HUES6 (cell line): ENCODE measurements at regions not wholly inside any gene's neighbourhood (a gene's known extent, or its start where the extent isn't known, plus 50 kb on each side); places are given as distances from the start of the nearest gene placed in this dataset.
A peak's percentile ranks its signal among the peaks of the same experiment; 100 is the strongest.

Experiments
- H3K27ac ChIP-seq: 2 replicates; pipeline ENCODE4 v1.7.0; 2013; ENCODE audit warnings: low read depth, mild to moderate bottlenecking, low read length, inconsistent platforms
- H3K27me3 ChIP-seq: 2 replicates; pipeline ENCODE4 v1.6.1; 2013; ENCODE audit warnings: low read length; ENCODE audit not compliant: control insufficient read depth, insufficient read depth
- H3K36me3 ChIP-seq: 2 replicates; pipeline ENCODE4 v1.6.1; 2013; ENCODE audit warnings: low read length; ENCODE audit not compliant: control insufficient read depth, insufficient read depth
- H3K4me1 ChIP-seq: 2 replicates; pipeline ENCODE4 v1.6.1; 2013; ENCODE audit warnings: low read length; ENCODE audit not compliant: control insufficient read depth, insufficient read depth
- H3K4me3 ChIP-seq: 2 replicates; pipeline ENCODE4 v1.5.1; 2013; ENCODE audit warnings: low read depth, low read length
- H3K9ac ChIP-seq: one replicate; pipeline ENCODE4 v1.6.1; 2013; ENCODE audit warnings: mild to moderate bottlenecking, low read length
- H3K9me3 ChIP-seq: 2 replicates; pipeline ENCODE4 v1.6.1; 2013; ENCODE audit warnings: low read depth, low read length; ENCODE audit not compliant: control insufficient read depth, insufficient read depth

DNA sequence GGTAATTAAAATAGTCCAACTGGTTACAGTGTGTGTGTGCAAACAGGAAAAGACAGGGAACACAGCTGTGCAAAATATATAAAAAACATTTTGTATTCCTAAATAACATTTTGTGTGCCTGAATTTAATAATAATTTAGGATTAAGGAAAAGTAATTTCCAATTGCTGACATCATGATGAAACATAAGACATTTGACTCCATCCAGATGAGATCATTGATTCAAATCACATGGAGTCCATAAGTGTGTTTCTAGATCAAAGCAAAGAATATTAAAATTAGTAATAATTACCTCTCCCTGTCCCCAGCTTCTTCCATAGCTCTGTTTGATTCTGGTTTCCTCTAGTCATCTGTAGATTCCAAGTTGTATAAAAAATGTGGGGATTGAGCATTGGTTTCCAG, 64.6 kb upstream of the BTN3A2 start:
- Histone ChIP-seq H3K27ac (no peak overlapping the region), H3K27me3 (no peaks in the 10 kb centered on the region), H3K4me1 (peaks cover 2% of the 10 kb centered on the region; the same call in 1 of the 2 replicates), H3K9me3 (no peaks in the 10 kb centered on the region), H3K9ac (no peak overlapping the region), H3K4me3 (no peak overlapping the region), H3K36me3 (no peaks in the 10 kb centered on the region)

DNA sequence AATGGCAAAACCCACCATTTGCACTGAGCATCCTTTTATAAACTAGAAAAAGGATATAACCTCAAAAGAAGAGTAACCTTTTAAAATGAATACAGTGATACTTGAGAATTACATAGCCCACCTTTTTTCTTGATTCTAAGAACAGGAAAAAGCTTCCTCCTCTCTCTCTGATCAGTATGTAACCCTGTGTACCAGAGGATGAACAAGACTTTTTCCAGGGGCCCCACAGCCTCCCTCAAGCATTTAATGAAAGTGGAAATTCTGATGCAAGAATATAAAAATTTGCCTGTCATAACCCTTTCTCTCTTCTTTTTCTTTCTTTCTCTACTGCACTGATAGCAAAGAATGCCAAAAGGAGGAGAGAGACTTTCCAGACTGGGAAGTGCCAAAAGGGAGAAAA, 64.2 kb upstream of the BTN3A2 start:
- Histone ChIP-seq H3K9ac (no peak overlapping the region), H3K27ac (no peak overlapping the region), H3K36me3 (no peaks in the 10 kb centered on the region), H3K4me3 (no peak overlapping the region), H3K4me1 (peaks cover 2% of the 10 kb centered on the region; the same call in 1 of the 2 replicates), H3K9me3 (no peaks in the 10 kb centered on the region), H3K27me3 (no peaks in the 10 kb centered on the region)

DNA sequence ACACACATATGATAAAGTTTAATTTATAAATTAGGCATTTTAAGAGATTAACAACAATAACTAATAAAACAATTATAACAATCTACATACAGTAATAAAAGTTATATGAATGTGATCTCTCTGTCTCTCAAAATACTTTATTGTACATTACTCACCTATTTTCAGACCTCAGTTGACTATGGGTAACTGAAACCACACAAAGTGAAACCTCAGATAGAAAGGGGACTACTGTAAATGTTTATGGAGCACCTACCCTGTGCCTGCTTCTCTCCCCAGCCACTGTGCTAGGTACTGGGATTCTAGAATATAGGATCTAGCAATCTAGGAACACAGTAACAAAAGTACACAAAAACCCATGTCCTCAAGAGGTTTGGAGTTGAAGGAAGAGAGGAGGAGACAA, 63.4 kb upstream of the BTN3A2 start:
- Histone ChIP-seq H3K36me3 (no peaks in the 10 kb centered on the region), H3K4me3 (no peak overlapping the region), H3K4me1 (peaks cover 6% of the 10 kb centered on the region; the same call in 1 of the 2 replicates), H3K27me3 (no peaks in the 10 kb centered on the region), H3K27ac (no peak overlapping the region), H3K9ac (no peak overlapping the region), H3K9me3 (no peaks in the 10 kb centered on the region)

DNA sequence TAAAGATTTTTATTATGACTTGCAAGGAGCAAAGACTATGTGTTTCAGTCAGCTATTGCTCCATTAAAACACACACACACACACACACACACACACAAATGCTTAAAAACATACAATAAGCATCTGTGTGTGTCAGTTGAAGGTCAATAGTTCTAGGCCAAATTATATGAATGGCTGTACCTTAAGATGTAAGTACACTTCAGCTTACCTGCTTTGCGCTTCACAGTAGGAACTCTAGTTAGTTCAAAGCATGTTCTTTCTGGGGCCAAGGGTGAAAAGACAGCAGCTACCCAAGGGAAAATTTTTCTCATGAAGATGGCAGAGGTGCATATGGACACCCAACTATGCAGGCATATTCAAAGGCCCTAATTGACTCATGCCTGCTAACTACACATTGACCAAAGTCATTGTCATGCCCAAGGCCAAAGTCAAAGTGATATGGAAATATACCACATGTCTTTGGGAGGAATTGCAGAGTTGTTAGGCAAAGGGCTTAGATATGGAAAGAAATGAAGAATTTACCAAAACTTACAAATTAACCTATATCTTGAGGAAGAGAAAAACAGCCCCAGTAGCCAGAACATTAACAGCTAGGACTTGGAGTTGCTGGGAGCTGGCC, 61.9 kb upstream of the BTN3A2 start:
- no peak overlapping the region for H3K4me3 ChIP-seq
- no peaks in the 10 kb centered on the region for H3K27me3 ChIP-seq
- no peak overlapping the region for H3K9ac ChIP-seq
- H3K27ac ChIP-seq = no peak overlapping the region
- H3K36me3 ChIP-seq = no peaks in the 10 kb centered on the region
- no peaks in the 10 kb centered on the region for H3K9me3 ChIP-seq
- peaks cover 6% of the 10 kb centered on the region; the same call in 1 of the 2 replicates for H3K4me1 ChIP-seq

DNA sequence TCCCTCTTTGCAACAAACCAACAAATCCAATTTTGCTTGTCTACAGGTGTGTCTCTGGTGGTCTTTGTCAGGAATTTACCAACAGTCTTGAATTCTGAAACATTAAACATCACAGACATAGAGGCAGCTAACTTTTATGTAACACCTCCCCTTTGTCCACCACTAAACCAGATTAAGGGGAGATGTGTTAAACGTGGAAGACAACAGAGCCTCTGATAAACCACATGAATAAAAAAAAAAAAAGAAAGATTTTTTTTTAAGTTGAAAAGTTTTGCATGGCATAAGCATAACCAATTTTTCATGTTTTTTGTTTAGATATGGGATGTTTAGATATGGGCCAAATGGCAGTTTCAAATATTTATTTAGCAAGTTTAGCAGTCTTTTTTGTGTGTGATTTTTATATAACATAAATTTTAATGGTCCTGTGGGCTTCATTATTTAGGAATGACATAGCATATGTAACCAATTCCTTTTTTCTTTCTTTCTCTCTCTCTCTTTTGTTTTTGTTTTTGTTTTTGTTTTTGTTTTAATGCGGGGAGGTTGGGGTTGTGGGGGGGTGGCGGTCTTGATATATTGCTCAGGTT, 60.7 kb upstream of the BTN3A2 start:
- Histone ChIP-seq H3K27ac (no peak overlapping the region), H3K4me3 (peak overlapping the region; percentile 78), H3K36me3 (no peaks in the 10 kb centered on the region), H3K4me1 (0 out of 2 replicates have a peak, but pooled peaks cover 3% of the 10 kb centered on the region), H3K9me3 (no peaks in the 10 kb centered on the region), H3K27me3 (no peaks in the 10 kb centered on the region), H3K9ac (no peak overlapping the region)

DNA sequence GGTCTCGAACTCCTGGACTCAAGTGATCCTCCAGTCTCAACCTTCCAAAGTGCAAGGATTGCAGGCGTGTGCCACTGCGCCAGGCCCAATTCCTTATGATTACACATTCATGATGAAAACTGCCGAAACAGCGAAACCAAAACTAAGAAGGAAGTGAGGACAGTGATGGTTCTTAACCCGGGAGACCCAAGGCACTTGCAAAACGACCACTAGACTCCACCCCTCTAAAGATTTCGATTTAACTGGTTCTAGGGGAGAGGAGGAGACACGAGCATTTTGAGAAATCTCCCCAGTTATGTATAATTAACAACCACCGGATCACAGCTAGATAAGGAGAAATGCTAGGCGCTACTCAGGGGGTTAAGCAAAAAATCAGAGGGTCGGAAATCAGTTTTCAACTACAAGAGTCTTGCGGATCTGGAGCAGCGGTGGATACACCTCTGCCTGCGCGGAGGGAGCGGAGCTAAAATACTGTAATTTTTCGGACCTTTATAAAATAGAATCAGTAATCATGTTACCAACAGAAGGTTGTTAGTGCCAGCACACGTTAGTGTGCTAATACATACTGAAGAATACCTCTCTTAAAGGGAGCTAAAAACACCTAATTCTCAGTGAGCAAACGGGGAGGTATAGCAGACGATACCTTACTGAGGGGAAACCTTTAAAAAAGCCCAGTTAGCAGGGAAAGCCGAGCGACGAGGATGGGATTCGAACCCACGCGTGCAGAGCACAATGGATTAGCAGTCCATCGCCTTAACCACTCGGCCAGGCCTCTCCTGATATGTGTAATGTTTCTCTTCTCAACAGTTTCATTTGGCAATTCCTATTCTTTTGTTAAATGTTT, 60.0 kb upstream of the BTN3A2 start:
- no peak overlapping the region for H3K27ac ChIP-seq
- 0 out of 2 replicates have a peak, but pooled peaks cover 3% of the 10 kb centered on the region for H3K4me1 ChIP-seq
- H3K9me3 ChIP-seq = no peaks in the 10 kb centered on the region
- H3K9ac ChIP-seq = peak overlapping the region; percentile 43
- H3K4me3 ChIP-seq = peak overlapping the region; percentile 78
- no peaks in the 10 kb centered on the region for H3K36me3 ChIP-seq
- no peaks in the 10 kb centered on the region for H3K27me3 ChIP-seq

DNA sequence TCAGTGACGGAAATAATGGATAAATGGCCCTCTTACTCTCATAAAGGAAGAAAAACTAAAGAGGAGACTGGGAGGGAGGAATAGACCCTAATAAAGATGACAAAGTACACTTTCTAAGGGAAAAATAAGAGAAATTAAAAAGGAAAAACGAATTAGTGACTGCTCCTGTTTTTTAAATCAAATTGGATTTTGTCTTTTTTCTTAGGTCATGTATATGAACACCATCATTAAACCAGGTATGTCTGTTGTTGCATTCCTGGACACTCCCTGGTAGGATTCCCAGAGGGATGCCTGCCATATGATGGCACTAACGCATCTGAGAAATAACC, 59.4 kb upstream of the BTN3A2 start:
- Histone ChIP-seq H3K36me3 (no peaks in the 10 kb centered on the region), H3K27ac (no peak overlapping the region), H3K9me3 (no peaks in the 10 kb centered on the region), H3K27me3 (no peaks in the 10 kb centered on the region), H3K4me1 (0 out of 2 replicates have a peak, but pooled peaks cover 5% of the 10 kb centered on the region), H3K4me3 (peak overlapping the region; percentile 78), H3K9ac (no peak overlapping the region)

DNA sequence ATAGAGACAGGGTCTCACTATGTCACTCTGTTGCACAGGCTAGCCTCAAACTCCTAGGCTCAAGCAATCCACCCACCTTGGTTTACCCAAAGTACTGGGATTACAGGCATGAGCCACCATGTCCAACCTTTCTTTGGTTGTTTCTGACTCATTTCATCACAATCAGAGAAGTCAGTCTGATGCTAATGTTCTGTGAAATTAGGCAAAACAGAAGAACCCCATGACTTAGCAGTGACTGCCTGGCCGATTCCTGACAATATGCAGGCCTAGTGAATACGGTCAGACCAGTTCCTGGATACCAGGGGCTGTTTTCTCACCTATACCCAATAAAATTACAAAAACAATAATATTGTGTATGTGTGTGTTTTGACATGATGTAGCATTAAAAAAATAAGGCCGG, 58.8 kb upstream of the BTN3A2 start:
- no peak overlapping the region for H3K4me3 ChIP-seq

DNA sequence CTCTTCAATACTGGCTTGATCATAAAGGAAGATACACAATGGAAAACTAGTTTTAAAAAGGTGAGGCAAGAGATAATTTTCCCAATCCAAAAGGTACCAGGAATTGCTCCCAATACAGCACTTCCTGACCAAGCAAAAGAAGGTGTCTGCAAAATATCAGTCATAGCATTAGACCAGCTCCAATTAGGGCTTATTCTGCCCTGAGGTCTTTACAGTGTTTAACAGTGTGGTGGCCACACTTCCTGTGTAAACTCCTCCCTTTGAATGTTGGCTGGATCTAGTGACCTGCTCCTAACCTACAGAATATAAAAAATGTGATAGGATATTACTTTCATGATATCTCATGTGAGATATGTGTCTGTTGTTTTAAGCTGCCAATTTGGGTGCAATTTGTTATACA, 57.1 kb upstream of the BTN3A2 start:
- Histone ChIP-seq H3K27ac (no peak overlapping the region), H3K9me3 (no peaks in the 10 kb centered on the region), H3K9ac (no peak overlapping the region), H3K4me1 (0 out of 2 replicates have a peak, but pooled peaks cover 7% of the 10 kb centered on the region), H3K4me3 (no peak overlapping the region), H3K27me3 (no peaks in the 10 kb centered on the region), H3K36me3 (no peaks in the 10 kb centered on the region)

More for the DNA sequence above, 58.8 kb upstream of the BTN3A2 start:
- H3K4me1 ChIP-seq = 0 out of 2 replicates have a peak, but pooled peaks cover 7% of the 10 kb centered on the region
- no peaks in the 10 kb centered on the region for H3K9me3 ChIP-seq
- no peaks in the 10 kb centered on the region for H3K36me3 ChIP-seq
- no peaks in the 10 kb centered on the region for H3K27me3 ChIP-seq
- no peak overlapping the region for H3K9ac ChIP-seq
- no peak overlapping the region for H3K27ac ChIP-seq

DNA sequence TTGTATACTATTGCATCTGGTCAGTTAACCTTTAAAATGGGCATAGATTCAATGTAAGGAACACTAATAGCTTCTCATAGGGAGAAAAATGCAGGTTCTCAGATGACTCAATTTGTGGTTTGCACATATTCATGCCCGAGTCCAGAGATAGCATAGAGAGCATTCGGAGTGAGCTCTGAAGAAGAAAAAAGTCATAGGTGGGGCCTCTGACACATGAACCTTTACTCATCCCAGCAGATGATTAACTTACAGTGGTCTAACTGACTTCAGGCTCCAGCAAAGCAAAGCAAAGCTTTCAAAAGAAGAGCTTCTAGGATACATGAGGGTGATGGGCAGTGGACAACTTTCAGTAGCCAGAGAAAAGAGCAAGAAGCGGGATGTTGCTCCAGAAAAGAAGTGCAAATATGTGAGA, 55.3 kb upstream of the BTN3A2 start:
- Histone ChIP-seq H3K9me3 (no peaks in the 10 kb centered on the region), H3K9ac (no peak overlapping the region), H3K27me3 (no peaks in the 10 kb centered on the region), H3K4me3 (no peak overlapping the region), H3K4me1 (0 out of 2 replicates have a peak, but pooled peaks cover 7% of the 10 kb centered on the region), H3K36me3 (no peaks in the 10 kb centered on the region), H3K27ac (no peak overlapping the region)

DNA sequence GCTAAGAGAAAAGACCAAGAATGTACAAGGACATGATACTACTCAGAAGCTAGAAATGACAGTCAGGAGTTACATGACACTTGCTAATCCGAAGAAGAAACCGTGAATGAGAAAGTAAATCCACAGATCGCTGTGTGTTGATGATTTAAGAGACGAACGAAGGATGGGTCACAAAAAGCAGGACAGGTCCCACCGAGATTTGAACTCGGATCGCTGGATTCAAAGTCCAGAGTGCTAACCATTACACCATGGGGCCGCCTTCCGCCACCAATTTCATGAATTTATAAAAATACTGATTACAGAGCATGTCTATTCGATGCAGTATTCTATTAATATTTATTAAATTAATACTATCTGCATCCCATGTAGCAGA, 54.0 kb upstream of the BTN3A2 start:
- 0 out of 2 replicates have a peak, but pooled peaks cover 7% of the 10 kb centered on the region for H3K4me1 ChIP-seq
- H3K36me3 ChIP-seq = no peaks in the 10 kb centered on the region
- H3K9ac ChIP-seq = peak overlapping the region; percentile 53
- no peak overlapping the region for H3K27ac ChIP-seq
- H3K27me3 ChIP-seq = no peaks in the 10 kb centered on the region
- peak overlapping the region; percentile 84 for H3K4me3 ChIP-seq
- no peaks in the 10 kb centered on the region for H3K9me3 ChIP-seq
